H1 (cell line): ENCODE measurements at regions not wholly inside any gene's neighbourhood (a gene's known extent, or its start where the extent isn't known, plus 50 kb on each side); places are given as distances from the start of the nearest gene placed in this dataset.
A peak's percentile ranks its signal among the peaks of the same experiment; 100 is the strongest.

Source experiments
- CTCF ChIA-PET: fragments of 300-600 bp; sonication (Branson Sonifier 250); formaldehyde crosslinking; loops from one replicate; lab custom pipeline; 2021; ENCODE audit not compliant: partially characterized antibody; lab: Charles Lee
- POLR2A ChIA-PET: fragments of 300-600 bp; sonication (Branson Sonifier 250); formaldehyde crosslinking; loops from one replicate; lab custom pipeline; 2021; ENCODE audit warnings: inconsistent platforms; ENCODE audit not compliant: partially characterized antibody; lab: Charles Lee
- DNase-seq, 2 experiments: peaks; one replicate each; pipeline versions ENCODE4 v3.0.0 to v3.0.0-alpha.2; 2010 to 2022; ENCODE audit warnings: low spot score in 2 of 2, low read depth in 1 of 2, mixed read lengths in 1 of 2
- FAIRE-seq: peaks from 2 replicates; lab custom pipeline; 2011; peaks lifted over from hg19 to GRCh38; lab: Jason Lieb, UNC
- H2AFZ ChIP-seq: 2 replicates; pipeline ENCODE4 v1.8.1; 2012; ENCODE audit warnings: low read length, inconsistent platforms
- H2AK5ac ChIP-seq: 2 replicates; pipeline ENCODE4 v1.6.1; 2013; ENCODE audit warnings: low read depth, low read length
- H2BK120ac ChIP-seq: replicated peaks from 2 replicates; pipeline ENCODE3; 2013; ENCODE audit warnings: low read depth, low read length, inconsistent platforms
- H2BK12ac ChIP-seq: 2 replicates; pipeline ENCODE4 v1.6.1; 2013; ENCODE audit warnings: low read depth, low read length
- H2BK15ac ChIP-seq: 2 replicates; pipeline ENCODE4 v1.6.1; 2013; ENCODE audit warnings: low read length
- H2BK20ac ChIP-seq: 2 replicates; pipeline ENCODE4 v1.6.1; 2013; ENCODE audit warnings: low read length
- H2BK5ac ChIP-seq: 2 replicates; pipeline ENCODE4 v1.6.1; 2013; ENCODE audit warnings: low read depth, low read length
- H3K14ac ChIP-seq: 2 replicates; pipeline ENCODE4 v1.6.1; 2013; ENCODE audit warnings: inconsistent platforms; ENCODE audit not compliant: insufficient read length
- H3K18ac ChIP-seq: 2 replicates; pipeline ENCODE4 v1.6.1; 2013; ENCODE audit warnings: low read length; ENCODE audit errors: extremely low read depth
- H3K23ac ChIP-seq: 2 replicates; pipeline ENCODE4 v1.6.1; 2013; ENCODE audit warnings: inconsistent platforms; ENCODE audit not compliant: insufficient read length
- H3K23me2 ChIP-seq: 2 replicates; pipeline ENCODE4 v1.6.1; 2013; ENCODE audit warnings: low read depth, low read length
- H3K27ac ChIP-seq: 2 replicates; pipeline ENCODE4 v1.6.1; 2011; ENCODE audit warnings: low read depth, low read length, inconsistent platforms
- H3K27me3 ChIP-seq, 4 experiments: replicated peaks in 1 of 4; 1 replicate in 1 of 4; 2 replicates in 3 of 4; pipeline versions ENCODE4 v1.6.1 to v1.8.1; 2011 to 2013; ENCODE audit warnings: low read length in 3 of 4, mild to moderate bottlenecking in 3 of 4, inconsistent platforms in 2 of 4, mixed read lengths in 2 of 4, moderate library complexity in 1 of 4; ENCODE audit not compliant: control insufficient read depth in 3 of 4, insufficient read depth in 3 of 4; ENCODE audit errors: extremely low read depth in 1 of 4
- H3K36me3 ChIP-seq, 4 experiments: 2 replicates each; pipeline versions ENCODE4 v1.6.1 to v1.8.1; 2011 to 2013; ENCODE audit warnings: mild to moderate bottlenecking in 4 of 4, low read length in 3 of 4, moderate library complexity in 2 of 4, control low read depth in 1 of 4, inconsistent platforms in 1 of 4; ENCODE audit not compliant: insufficient read depth in 4 of 4, control insufficient read depth in 2 of 4
- H3K4ac ChIP-seq: replicated peaks from 2 replicates; pipeline ENCODE3; 2013; ENCODE audit warnings: low read length, low read depth, mixed read lengths, inconsistent platforms; ENCODE audit not compliant: insufficient read length
- H3K4me1 ChIP-seq, 4 experiments: replicated peaks in 1 of 4; 1 replicate in 1 of 4; 2 replicates in 3 of 4; pipeline versions ENCODE4 v1.6.1 to v1.8.1; 2011 to 2013; ENCODE audit warnings: low read length in 3 of 4, inconsistent platforms in 2 of 4, mixed read lengths in 1 of 4; ENCODE audit not compliant: insufficient read depth in 4 of 4, control insufficient read depth in 3 of 4
- H3K4me2 ChIP-seq, 2 experiments: 2 replicates each; pipeline versions ENCODE4 v1.6.1 to v1.8.1; 2011 to 2013; ENCODE audit warnings: low read depth in 2 of 2, low read length in 2 of 2, control low read depth in 1 of 2, inconsistent platforms in 1 of 2, mild to moderate bottlenecking in 1 of 2; ENCODE audit not compliant: insufficient read depth in 1 of 2
- H3K4me3 ChIP-seq, 4 experiments: fragments of 200-600, 300-600 bp in 1 of 4; sonication (generic), shearing (Covaris generic), sonication (Bioruptor Twin) in 1 of 4; 2 replicates each; pipeline versions ENCODE4 v1.5.1 to v1.8.1; 2011 to 2016; ENCODE audit warnings: low read length in 4 of 4, low read depth in 3 of 4, control low read depth in 2 of 4, inconsistent platforms in 2 of 4, mild to moderate bottlenecking in 2 of 4, mixed read lengths in 1 of 4, moderate library complexity in 1 of 4; ENCODE audit not compliant: insufficient read depth in 2 of 4; ENCODE audit errors: extremely low read depth in 1 of 4
- H3K56ac ChIP-seq: replicated peaks from 2 replicates; pipeline ENCODE3; 2013; ENCODE audit warnings: low read depth, mild to moderate bottlenecking, mixed read lengths, low read length, inconsistent platforms; ENCODE audit not compliant: insufficient read length
- H3K79me1 ChIP-seq: 2 replicates; pipeline ENCODE4 v1.6.1; 2013; ENCODE audit warnings: low read depth, low read length, control low read depth
- H3K79me2 ChIP-seq, 2 experiments: 2 replicates each; pipeline versions ENCODE4 v1.6.1 to v1.8.1; 2012 to 2013; ENCODE audit warnings: low read length in 2 of 2, mild to moderate bottlenecking in 2 of 2, inconsistent platforms in 1 of 2; ENCODE audit not compliant: insufficient read depth in 2 of 2, control insufficient read depth in 1 of 2
- H3K9ac ChIP-seq, 4 experiments: replicated peaks in 1 of 4; 1 replicate in 1 of 4; 2 replicates in 3 of 4; pipeline versions ENCODE4 v1.6.1 to v1.8.1; 2011 to 2013; ENCODE audit warnings: low read depth in 3 of 4, low read length in 3 of 4, control low read depth in 2 of 4, mild to moderate bottlenecking in 2 of 4, moderate library complexity in 2 of 4, inconsistent platforms in 1 of 4; ENCODE audit errors: extremely low read depth in 1 of 4
- H3K9me3 ChIP-seq, 2 experiments: 2 replicates each; pipeline versions ENCODE4 v1.6.1 to v1.8.1; 2012 to 2013; ENCODE audit warnings: mild to moderate bottlenecking in 2 of 2, moderate library complexity in 2 of 2, control low read depth in 1 of 2, inconsistent platforms in 1 of 2, low read depth in 1 of 2, low read length in 1 of 2, mixed read lengths in 1 of 2; ENCODE audit not compliant: insufficient read depth in 2 of 2
- H4K20me1 ChIP-seq, 2 experiments: replicated peaks in 1 of 2; 2 replicates each; pipeline versions ENCODE3 to v1.8.1; 2011 to 2013; ENCODE audit warnings: inconsistent platforms in 2 of 2, low read length in 2 of 2, mild to moderate bottlenecking in 1 of 2; ENCODE audit not compliant: insufficient read depth in 2 of 2, control insufficient read depth in 1 of 2
- H4K5ac ChIP-seq: 2 replicates; pipeline ENCODE4 v1.6.1; 2013; ENCODE audit warnings: low read length, low read depth, mixed read lengths, inconsistent platforms; ENCODE audit not compliant: insufficient read length
- H4K8ac ChIP-seq: 2 replicates; pipeline ENCODE4 v1.8.0; 2013; ENCODE audit warnings: mild to moderate bottlenecking, moderate library complexity, low read length, inconsistent platforms; ENCODE audit not compliant: insufficient read depth; ENCODE audit errors: extremely low read depth
- H4K91ac ChIP-seq: replicated peaks from 2 replicates; pipeline ENCODE3; 2013; ENCODE audit warnings: low read length, mixed read lengths, inconsistent platforms; ENCODE audit not compliant: insufficient read length
- MAFK ChIP-seq: IDR thresholded peaks from 2 replicates; pipeline ENCODE4 v1.6.1; 2012; ENCODE audit warnings: low read depth, mild to moderate bottlenecking, improper control_type of control experiment, low read length
- MAX ChIP-seq: IDR thresholded peaks from 2 replicates; pipeline ENCODE4 v1.6.1; 2012; ENCODE audit warnings: inconsistent platforms
- POU5F1 ChIP-seq: IDR thresholded peaks from 2 replicates; pipeline ENCODE4 v1.6.1; 2011; ENCODE audit warnings: low read depth, mild to moderate bottlenecking, low read length, moderate library complexity
- RFX5 ChIP-seq: IDR thresholded peaks from 2 replicates; pipeline ENCODE4 v1.6.1; 2011; ENCODE audit warnings: low read depth, low read length, improper control_type of control experiment, borderline replicate concordance
- RXRA ChIP-seq: IDR thresholded peaks from 2 replicates; pipeline ENCODE4 v1.6.1; 2011; ENCODE audit warnings: low read depth, mild to moderate bottlenecking, low read length, moderate library complexity; ENCODE audit not compliant: insufficient read depth
- SAP30 ChIP-seq: fragments of 300-600 bp; sonication (generic); IDR thresholded peaks from 2 replicates; pipeline ENCODE4 v1.7.1; 2012; ENCODE audit warnings: low read length, moderate library complexity, mild to moderate bottlenecking, inconsistent platforms; ENCODE audit not compliant: insufficient read depth, insufficient replicate concordance
- SRF ChIP-seq: IDR thresholded peaks from 2 replicates; pipeline ENCODE4 v1.6.1; 2011; ENCODE audit warnings: mild to moderate bottlenecking, low read depth, low read length, moderate library complexity
- TEAD4 ChIP-seq: IDR thresholded peaks from 2 replicates; pipeline ENCODE4 v1.6.1; 2012; ENCODE audit warnings: low read depth, low read length, inconsistent platforms, mixed read lengths
- USF2 ChIP-seq: IDR thresholded peaks from 2 replicates; pipeline ENCODE4 v1.6.1; 2011; ENCODE audit warnings: low read length, improper control_type of control experiment
- WGBS, 2 experiments: shearing (Covaris generic) in 1 of 2; methylation state at CpG; one replicate each; pipeline versions ENCODE4 v1.1.6 to v1.1.7; 2013 to 2015; ENCODE audit warnings: low lambda C conversion rate in 2 of 2, mixed read lengths in 2 of 2, inconsistent platforms in 1 of 2, low coverage in 1 of 2, missing lambda C conversion rate in 1 of 2; ENCODE audit not compliant: insufficient replicate concordance in 2 of 2, insufficient coverage in 1 of 2, insufficient read length in 1 of 2; ENCODE audit errors: extremely low coverage in 1 of 2, missing lambda C conversion rate in 1 of 2; 5-methylcytosine and 5-hydroxymethylcytosine counted together

GRCh38 chr18:44241020-44241419 is 439.7 kb upstream of the SETBP1 start:
- Histone ChIP-seq H3K27me3 (no peaks in the 10 kb centered on the region), H2BK12ac (no peak overlapping the region), H3K79me1 (no peaks in the 10 kb centered on the region), H2AFZ (0 out of 2 replicates have a peak overlapping the region, but pooled peaks have one; percentile 11), H3K56ac (no peak overlapping the region), H3K9me3 (no peaks in the 10 kb centered on the region), H4K20me1 (no peaks in the 10 kb centered on the region), H3K4me2 (no peak overlapping the region), H2BK15ac (no peak overlapping the region), H3K23me2 (no peaks in the 10 kb centered on the region), H3K14ac (no peak overlapping the region), H3K4ac (no peak overlapping the region), H4K5ac (no peak overlapping the region), H2BK120ac (no peak overlapping the region), H2BK20ac (no peak overlapping the region), H3K79me2 (no peaks in the 10 kb centered on the region), H4K91ac (no peak overlapping the region), H4K8ac (no peak overlapping the region), H3K23ac (no peak overlapping the region), H3K27ac (no peak overlapping the region), H2BK5ac (no peak overlapping the region), H3K4me1 (no peaks in the 10 kb centered on the region), H3K9ac (no peak overlapping the region), H3K36me3 (no peaks in the 10 kb centered on the region; a peak in 1 of 8 replicates), H3K4me3 (no peak overlapping the region), H2AK5ac (no peak overlapping the region), H3K18ac (no peak overlapping the region)
- WGBS, 2 experiments, result 87% methylated on average over 5 of the region's 5 CpGs; no CpG with 5 or more reads in 1 of the 2 experiments
- POLR2A ChIA-PET, result no interaction called here
- FAIRE-seq (no peak), DNase-seq (no peak)
- CTCF ChIA-PET, result no interaction called here
- TF ChIP-seq TEAD4, result no peak
- no peak for TF ChIP-seq SRF
- TF ChIP-seq SAP30, result no peak
- TF ChIP-seq MAFK, result no peak
- no peak for TF ChIP-seq RXRA
- TF ChIP-seq POU5F1, result no peak
- no peak for TF ChIP-seq USF2
- no peak for TF ChIP-seq MAX
- no peak for TF ChIP-seq RFX5
